Stomach (tissue), 8 donors: ENCODE measurements at regions not wholly inside any gene's neighbourhood (a gene's known extent, or its start where the extent isn't known, plus 50 kb on each side); places are given as distances from the start of the nearest gene placed in this dataset.
A peak's percentile ranks its signal among the peaks of the same experiment; 100 is the strongest.

ENCODE experiments used
- DNase-seq, 2 donors: peaks; one replicate each; pipeline versions ENCODE4 v3.0.0 to v3.0.0-alpha.2; 2013 to 2019
- H3K27ac ChIP-seq, 5 donors: fragments of 200-600 bp in 4 of 5; sonication (generic) in 4 of 5; one replicate each; pipeline ENCODE4 v1.5.1; 2013 to 2019; ENCODE audit warnings: mild to moderate bottlenecking in 1 of 5, moderate library complexity in 1 of 5
- H3K27me3 ChIP-seq, 3 donors: fragments of 200-600 bp; sonication (generic); one replicate each; pipeline ENCODE4 v1.5.1; 2017 to 2019; ENCODE audit warnings: mixed run types in 1 of 3
- H3K36me3 ChIP-seq, 4 donors: fragments of 200-600 bp; sonication (generic); 1 replicate in 3 of 4; 2 replicates in 1 of 4; pipeline ENCODE4 v1.5.1; 2016 to 2019
- H3K4me1 ChIP-seq, 4 donors: fragments of 200-600 bp; sonication (generic); one replicate each; pipeline ENCODE4 v1.5.1; 2016 to 2019
- H3K4me3 ChIP-seq, 4 donors: fragments of 200-600 bp; sonication (generic) in 3 of 4; one replicate each; pipeline ENCODE4 v1.5.1; 2016 to 2019; ENCODE audit warnings: mild to moderate bottlenecking in 1 of 4
- H3K9me3 ChIP-seq, 4 donors: fragments of 200-600 bp; sonication (generic); one replicate each; pipeline ENCODE4 v1.5.1; 2016 to 2019
- CTCF ChIP-seq, 7 experiments: fragments of 450-650 bp in 4 of 7; fragments of 200-600 bp in 3 of 7; sonication (generic) in 3 of 7; IDR thresholded peaks; one replicate each; pipeline ENCODE4 v1.5.1; 2016 to 2019; ENCODE audit warnings: antibody characterized with exemption in 7 of 7, control low read depth in 2 of 7, mild to moderate bottlenecking in 1 of 7
- EP300 ChIP-seq: sonication (generic); formaldehyde crosslinking; IDR thresholded peaks from one replicate; pipeline ENCODE4 v1.6.1; 2017; ENCODE audit warnings: antibody characterized with exemption
- POLR2A ChIP-seq, 4 donors: fragments of 450-650 bp; IDR thresholded peaks; one replicate each; pipeline ENCODE4 v1.6.1; 2016; ENCODE audit warnings: antibody characterized with exemption in 4 of 4, control low read depth in 2 of 4, mild to moderate bottlenecking in 1 of 4, moderate library complexity in 1 of 4
- POLR2AphosphoS5 ChIP-seq, 3 donors: sonication (generic); formaldehyde crosslinking; IDR thresholded peaks; one replicate each; pipeline ENCODE4 v1.6.1; 2016; ENCODE audit warnings: antibody characterized with exemption in 3 of 3
- WGBS, 5 donors: extraction: QIAGEN DNeasy Blood & Tissue Kit in 3 of 5; methylation state at CpG; one replicate each; pipeline versions ENCODE4 v1.1.5 to v1.1.7; 2013 to 2018; 5-methylcytosine and 5-hydroxymethylcytosine counted together
- intact Hi-C: fragments of 100-400 bp; cut with DNase I; formaldehyde crosslinking; loops from one replicate; pipeline ENCODE4 v1.15.1; 2023; ENCODE audit warnings: low total_unique reads
- donor health status: healthy with polysubstance abuse.
- donor health status: Bipolar disorder and iron deficiency.
- donor health status: healthy.

- Histone ChIP-seq H3K4me3 (no peak overlapping the region), H3K36me3 (no peaks in the 10 kb centered on the region), H3K4me1 (no peaks in the 10 kb centered on the region), H3K27ac (no peak overlapping the region), H3K27me3 (no peaks in the 10 kb centered on the region), H3K9me3 (no peaks in the 10 kb centered on the region)
- no peak for TF ChIP-seq POLR2AphosphoS5 (IDR thresholded peaks at IDR 0.05)
- no peak for TF ChIP-seq EP300
- TF ChIP-seq CTCF (IDR thresholded peaks at IDR 0.05) = no peak
- TF ChIP-seq POLR2A (IDR thresholded peaks at IDR 0.05) = no peak
- intact Hi-C loops = no loop called here
- no peak for DNase-seq
Measured at GRCh38 chr18:56386856-56387255, 251.5 kb downstream of the TXNL1 start.

- no peak for TF ChIP-seq EP300
- TF ChIP-seq POLR2A (IDR thresholded peaks at IDR 0.05) = no peak
- no peak for TF ChIP-seq CTCF (IDR thresholded peaks at IDR 0.05)
- no peak for TF ChIP-seq POLR2AphosphoS5 (IDR thresholded peaks at IDR 0.05)
- Histone ChIP-seq H3K9me3 (no peaks in the 10 kb centered on the region), H3K4me1 (no peaks in the 10 kb centered on the region), H3K36me3 (no peaks in the 10 kb centered on the region), H3K4me3 (no peak overlapping the region), H3K27me3 (no peaks in the 10 kb centered on the region), H3K27ac (no peak overlapping the region)
- 84 to 97% (median 91%) methylated on average over 1 of the region's 1 CpG for WGBS, 5 donors
- DNase-seq = no peak
- intact Hi-C loops = no loop called here
Measured at GRCh38 chr18:56383349-56383748, 255.0 kb downstream of the TXNL1 start.

- TF ChIP-seq POLR2A (IDR thresholded peaks at IDR 0.05) = no peak
- TF ChIP-seq CTCF (IDR thresholded peaks at IDR 0.05) = no peak
- no peak for TF ChIP-seq EP300
- TF ChIP-seq POLR2AphosphoS5 (IDR thresholded peaks at IDR 0.05) = no peak
- H3K27me3 ChIP-seq = no peaks in the 10 kb centered on the region
- H3K9me3 ChIP-seq = no peaks in the 10 kb centered on the region
- no peaks in the 10 kb centered on the region for H3K36me3 ChIP-seq
- 44 to 61% (median 54%) methylated on average over 4 of the region's 4 CpGs for WGBS, 5 donors
- intact Hi-C loops = no loop called here
- peak in 1 of 2 donors; percentile 40 for DNase-seq
- H3K4me3 ChIP-seq = no peak overlapping the region
- no peak overlapping the region for H3K27ac ChIP-seq
- H3K4me1 ChIP-seq = no peaks in the 10 kb centered on the region
Measured at GRCh38 chr18:56382541-56382940, 255.9 kb downstream of the TXNL1 start.

GRCh38 chr18:56381196-56381595 lies 257.2 kb downstream of the TXNL1 start:
- Histone ChIP-seq H3K27me3 (no peaks in the 10 kb centered on the region), H3K4me1 (no peaks in the 10 kb centered on the region), H3K27ac (no peak overlapping the region), H3K4me3 (no peak overlapping the region), H3K36me3 (no peaks in the 10 kb centered on the region), H3K9me3 (no peaks in the 10 kb centered on the region)
- no peak for TF ChIP-seq POLR2A (IDR thresholded peaks at IDR 0.05)
- TF ChIP-seq POLR2AphosphoS5 (IDR thresholded peaks at IDR 0.05) = no peak
- no peak for TF ChIP-seq EP300
- no peak for TF ChIP-seq CTCF (IDR thresholded peaks at IDR 0.05)
- 58 to 86% (median 78%) methylated on average over 3 of the region's 3 CpGs for WGBS, 5 donors
- intact Hi-C loops = no loop called here
- no peak for DNase-seq
